Uterus (tissue), 2 donors: ENCODE measurements at regions not wholly inside any gene's neighbourhood (a gene's known extent, or its start where the extent isn't known, plus 50 kb on each side); places are given as distances from the start of the nearest gene placed in this dataset.

ENCODE experiments used
- CTCF ChIP-seq, 4 experiments: fragments of 200-600 bp in 2 of 4; fragments of 450-650 bp in 2 of 4; sonication (generic) in 2 of 4; IDR thresholded peaks; one replicate each; pipeline ENCODE4 v1.5.1; 2016 to 2019; ENCODE audit warnings: antibody characterized with exemption in 4 of 4, mild to moderate bottlenecking in 2 of 4, moderate library complexity in 1 of 4
- POLR2A ChIP-seq, 2 donors: fragments of 450-650 bp; IDR thresholded peaks; one replicate each; pipeline ENCODE4 v1.6.1; 2016; ENCODE audit warnings: antibody characterized with exemption in 2 of 2, mild to moderate bottlenecking in 1 of 2, moderate library complexity in 1 of 2

- TF ChIP-seq CTCF (IDR thresholded peaks at IDR 0.05) (no peak), POLR2A (IDR thresholded peaks at IDR 0.05) (no peak)
Measured at GRCh38 chr1:208460823-208461222, 216.6 kb upstream of the PLXNA2 start.
